Lung (tissue), 11 donors: ENCODE measurements at regions not wholly inside any gene's neighbourhood (a gene's known extent, or its start where the extent isn't known, plus 50 kb on each side); places are given as distances from the start of the nearest gene placed in this dataset.

Experiments
- ATAC-seq: fragments of 200-7000 bp; cut with Tn5 transposase; one replicate; pipeline ENCODE4 v1.9.1; 2020; ENCODE audit warnings: moderate number of reproducible peaks; ENCODE audit not compliant: insufficient read depth, low FRiP score
- DNase-seq, 3 donors: peaks; one replicate each; pipeline ENCODE4 v3.0.0-alpha.2; 2013 to 2017
- H3K27ac ChIP-seq, 2 donors: one replicate each; pipeline ENCODE4 v1.5.1; 2013; ENCODE audit warnings: mild to moderate bottlenecking in 2 of 2, moderate library complexity in 2 of 2, control low read depth in 1 of 2, inconsistent platforms in 1 of 2, low read depth in 1 of 2, low read length in 1 of 2
- H3K27me3 ChIP-seq, 3 donors: one replicate each; pipeline ENCODE4 v1.5.1; 2013; ENCODE audit warnings: low read length in 2 of 3; ENCODE audit not compliant: control insufficient read depth in 3 of 3, insufficient read depth in 3 of 3
- H3K36me3 ChIP-seq, 4 donors: one replicate each; pipeline ENCODE4 v1.5.1; 2013; ENCODE audit warnings: low read length in 4 of 4, mild to moderate bottlenecking in 1 of 4, moderate library complexity in 1 of 4; ENCODE audit not compliant: control insufficient read depth in 4 of 4, insufficient read depth in 4 of 4
- H3K4me1 ChIP-seq, 5 donors: one replicate each; pipeline ENCODE4 v1.5.1; 2013; ENCODE audit warnings: low read length in 5 of 5, mild to moderate bottlenecking in 2 of 5, moderate library complexity in 1 of 5; ENCODE audit not compliant: control insufficient read depth in 5 of 5, insufficient read depth in 5 of 5
- H3K4me3 ChIP-seq: one replicate; pipeline ENCODE4 v1.5.1; 2013; ENCODE audit warnings: mild to moderate bottlenecking, control low read depth, moderate library complexity
- H3K9ac ChIP-seq, 2 donors: one replicate each; pipeline ENCODE4 v1.5.1; 2013; ENCODE audit warnings: low read length in 2 of 2, control low read depth in 1 of 2; ENCODE audit not compliant: insufficient read depth in 1 of 2
- H3K9me3 ChIP-seq, 4 donors: one replicate each; pipeline ENCODE4 v1.5.1; 2013; ENCODE audit warnings: low read length in 3 of 4, mild to moderate bottlenecking in 1 of 4, moderate library complexity in 1 of 4; ENCODE audit not compliant: control insufficient read depth in 4 of 4, insufficient read depth in 3 of 4
- WGBS, 2 donors: extraction: QIAGEN DNeasy Blood & Tissue Kit; methylation state at CpG; one replicate each; pipeline ENCODE4 v1.1.7; 2013; 5-methylcytosine and 5-hydroxymethylcytosine counted together
- TF ChIP-seq, protein P1 (sequence below): IDR thresholded peaks from 2 replicates; pipeline ENCODE4 v1.5.1; 2012; ENCODE audit warnings: mild to moderate bottlenecking; ENCODE audit errors: control extremely low read depth, extremely low read depth
- donor health status: control.
- donor health status: control.
- donor health status: Bipolar disorder and iron deficiency.
- donor health status: healthy.
- donor health status: DM: yes; HTN: yes; CAD: no.

DNA sequence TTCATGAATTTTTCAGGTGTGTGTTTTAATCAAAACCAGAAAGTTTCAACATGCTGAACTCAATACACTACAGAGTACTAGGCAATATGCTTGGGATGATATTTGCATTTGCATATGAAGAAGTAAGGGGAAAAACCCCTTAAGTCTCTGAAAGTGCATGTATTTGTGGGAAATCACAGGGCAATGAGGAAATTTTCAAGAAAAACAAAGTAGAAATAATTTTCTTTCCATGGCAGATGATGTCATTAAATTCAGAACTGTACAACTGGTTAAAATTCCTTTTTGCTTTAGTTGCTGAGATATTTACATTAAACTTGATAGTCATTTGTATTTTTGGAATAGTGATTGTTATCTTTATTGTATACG lies 294.0 kb upstream of the TBC1D5 start:
- 55 to 80% methylated on average over 1 of the region's 1 CpG for WGBS, 2 donors
- ATAC-seq (no peak), DNase-seq (no peak)
- Histone ChIP-seq H3K27me3 (no peaks in the 10 kb centered on the region), H3K4me3 (no peak overlapping the region), H3K27ac (no peak overlapping the region), H3K4me1 (no peaks in the 10 kb centered on the region), H3K36me3 (no peaks in the 10 kb centered on the region), H3K9me3 (no peaks in the 10 kb centered on the region), H3K9ac (no peak overlapping the region)
- TF ChIP-seq, protein P1, sequence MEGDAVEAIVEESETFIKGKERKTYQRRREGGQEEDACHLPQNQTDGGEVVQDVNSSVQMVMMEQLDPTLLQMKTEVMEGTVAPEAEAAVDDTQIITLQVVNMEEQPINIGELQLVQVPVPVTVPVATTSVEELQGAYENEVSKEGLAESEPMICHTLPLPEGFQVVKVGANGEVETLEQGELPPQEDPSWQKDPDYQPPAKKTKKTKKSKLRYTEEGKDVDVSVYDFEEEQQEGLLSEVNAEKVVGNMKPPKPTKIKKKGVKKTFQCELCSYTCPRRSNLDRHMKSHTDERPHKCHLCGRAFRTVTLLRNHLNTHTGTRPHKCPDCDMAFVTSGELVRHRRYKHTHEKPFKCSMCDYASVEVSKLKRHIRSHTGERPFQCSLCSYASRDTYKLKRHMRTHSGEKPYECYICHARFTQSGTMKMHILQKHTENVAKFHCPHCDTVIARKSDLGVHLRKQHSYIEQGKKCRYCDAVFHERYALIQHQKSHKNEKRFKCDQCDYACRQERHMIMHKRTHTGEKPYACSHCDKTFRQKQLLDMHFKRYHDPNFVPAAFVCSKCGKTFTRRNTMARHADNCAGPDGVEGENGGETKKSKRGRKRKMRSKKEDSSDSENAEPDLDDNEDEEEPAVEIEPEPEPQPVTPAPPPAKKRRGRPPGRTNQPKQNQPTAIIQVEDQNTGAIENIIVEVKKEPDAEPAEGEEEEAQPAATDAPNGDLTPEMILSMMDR = no peak

DNA sequence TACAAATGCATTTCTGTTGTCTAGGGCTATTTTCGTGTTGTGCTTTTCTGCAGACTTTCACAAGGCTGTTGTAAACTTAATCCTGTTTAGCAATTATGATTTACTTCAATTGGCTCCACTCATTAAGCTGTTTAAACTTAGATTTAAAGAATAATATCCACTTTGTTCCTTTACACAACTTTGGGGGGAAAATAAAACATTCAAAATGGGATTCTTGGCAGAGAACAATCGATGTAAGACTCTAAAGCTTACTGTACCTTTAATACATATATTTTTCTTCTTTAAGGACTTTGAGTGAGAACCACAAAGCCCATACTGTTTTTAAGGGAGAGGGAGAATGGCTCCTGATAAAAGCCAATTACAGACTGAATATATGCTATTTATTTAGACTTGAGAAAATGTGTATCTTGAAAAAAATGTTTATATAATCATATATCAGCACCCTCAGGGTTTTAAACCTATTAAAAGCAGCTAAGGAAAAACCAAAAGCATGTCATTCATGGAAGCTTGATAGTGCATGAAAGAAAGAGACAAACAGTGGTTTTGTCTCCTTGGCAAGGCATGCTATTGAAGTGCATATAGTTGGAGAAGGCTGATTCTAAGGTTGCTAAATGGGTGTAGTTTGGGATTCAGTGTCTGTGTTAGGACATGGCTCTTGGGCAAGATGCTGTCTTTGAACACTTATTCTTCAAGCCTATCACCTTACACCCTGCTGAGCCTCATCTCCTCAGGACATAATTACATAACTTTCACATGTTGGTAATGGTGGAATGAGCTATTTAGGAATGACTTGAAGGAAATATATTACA lies 293.4 kb upstream of the TBC1D5 start:
- WGBS, 2 donors = 79 to 86% methylated on average over 2 of the region's 2 CpGs

DNA sequence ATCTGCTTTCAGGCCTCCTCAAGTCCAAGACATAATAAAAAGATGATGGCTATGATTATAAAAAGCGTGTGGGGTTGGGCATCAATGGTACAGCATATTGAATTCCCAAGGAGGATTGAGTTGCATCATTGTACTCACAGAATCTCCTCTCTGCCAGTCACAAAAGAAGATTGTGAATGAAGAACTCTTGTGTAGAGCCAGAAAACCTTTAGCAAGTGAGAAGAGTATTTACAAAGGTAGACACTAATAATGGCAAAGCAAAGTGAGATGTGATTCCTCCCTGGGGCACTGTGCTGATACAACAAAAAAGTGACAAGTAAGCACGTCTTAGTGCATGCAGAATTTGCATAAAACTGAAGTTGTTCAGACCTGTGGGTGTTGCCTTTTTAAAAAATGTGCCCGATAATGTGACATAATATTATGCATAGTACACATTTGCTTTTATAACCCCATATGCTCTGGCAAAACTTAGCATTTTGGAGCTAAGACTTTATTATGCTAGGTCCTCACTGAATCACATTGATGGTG lies 291.2 kb upstream of the TBC1D5 start:
- no peak overlapping the region for H3K27ac ChIP-seq
- TF ChIP-seq, protein P1 = no peak
- no peak overlapping the region for H3K9ac ChIP-seq
- DNase-seq (no peak), ATAC-seq (no peak)
- 77 to 87% methylated on average over 3 of the region's 3 CpGs for WGBS, 2 donors
- no peaks in the 10 kb centered on the region for H3K4me1 ChIP-seq
- H3K4me3 ChIP-seq = no peak overlapping the region
- H3K27me3 ChIP-seq = peaks cover 0 to 2% (median 0%) of the 10 kb centered on the region in 3 donors
- H3K9me3 ChIP-seq = no peaks in the 10 kb centered on the region
- H3K36me3 ChIP-seq = no peaks in the 10 kb centered on the region

More for the DNA sequence above, 293.4 kb upstream of the TBC1D5 start:
- ATAC-seq = no peak
- DNase-seq = no peak
- TF ChIP-seq, protein P1 = no peak
- H3K9me3 ChIP-seq = no peaks in the 10 kb centered on the region
- no peaks in the 10 kb centered on the region for H3K27me3 ChIP-seq
- H3K36me3 ChIP-seq = no peaks in the 10 kb centered on the region
- H3K4me3 ChIP-seq = no peak overlapping the region
- H3K4me1 ChIP-seq = no peaks in the 10 kb centered on the region
- no peak overlapping the region for H3K9ac ChIP-seq
- H3K27ac ChIP-seq = no peak overlapping the region
